Globus pallidus (tissue), 1 donor: ENCODE measurements at regions not wholly inside any gene's neighbourhood (a gene's known extent, or its start where the extent isn't known, plus 50 kb on each side); places are given as distances from the start of the nearest gene placed in this dataset.

Source experiments
- DNase-seq: peaks from one replicate; pipeline ENCODE4 v3.0.0-alpha.2; 2015; ENCODE audit warnings: low spot score

GRCh38 chr16:5533321-5533888, 435.8 kb upstream of the EEF2KMT start:
- no peak for DNase-seq

DNA sequence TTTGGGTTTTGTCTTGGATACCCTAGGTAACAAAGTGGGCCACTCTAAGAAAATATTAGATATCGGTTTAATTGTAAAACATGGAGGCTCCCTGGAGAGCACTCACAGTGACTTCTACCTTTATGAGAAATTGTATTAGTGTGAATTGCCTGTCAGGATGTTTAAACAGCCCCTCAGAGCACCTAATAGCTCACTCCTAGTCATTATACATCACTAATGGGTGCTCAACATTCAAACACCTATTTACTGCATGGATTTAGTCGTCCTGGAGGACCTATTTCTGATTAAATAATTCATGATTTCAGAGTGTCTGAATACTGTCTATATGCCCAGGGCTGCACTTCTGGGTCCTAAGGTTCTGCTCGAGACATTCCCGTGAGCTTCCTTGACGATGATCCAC, 430.2 kb upstream of the EEF2KMT start:
- no peak for DNase-seq

- no peak for DNase-seq
Observed at GRCh38 chr16:5526826-5527225, 429.2 kb upstream of the EEF2KMT start.

GRCh38 chr16:5523829-5524228, 426.2 kb upstream of the EEF2KMT start:
- DNase-seq, result no peak

DNA sequence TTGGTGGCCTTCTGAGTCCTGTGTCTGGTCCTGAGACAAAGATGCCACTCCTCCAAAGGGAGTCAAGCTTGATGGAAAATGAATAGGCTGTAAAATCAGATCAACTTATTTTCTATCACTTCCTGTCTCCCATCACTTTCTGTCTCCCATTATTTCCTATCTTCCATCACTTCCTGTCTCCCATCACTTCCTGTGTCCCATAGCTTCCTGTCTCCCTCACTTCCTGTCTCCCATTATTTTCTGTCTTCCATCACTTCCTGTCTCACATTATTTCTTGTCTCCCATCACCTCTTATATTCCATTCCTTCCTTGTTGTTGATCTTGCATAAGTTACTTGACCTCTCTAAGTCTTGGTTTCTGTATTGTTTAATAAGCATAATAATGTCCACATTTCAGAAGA, 418.5 kb upstream of the EEF2KMT start:
- no peak for DNase-seq

DNA sequence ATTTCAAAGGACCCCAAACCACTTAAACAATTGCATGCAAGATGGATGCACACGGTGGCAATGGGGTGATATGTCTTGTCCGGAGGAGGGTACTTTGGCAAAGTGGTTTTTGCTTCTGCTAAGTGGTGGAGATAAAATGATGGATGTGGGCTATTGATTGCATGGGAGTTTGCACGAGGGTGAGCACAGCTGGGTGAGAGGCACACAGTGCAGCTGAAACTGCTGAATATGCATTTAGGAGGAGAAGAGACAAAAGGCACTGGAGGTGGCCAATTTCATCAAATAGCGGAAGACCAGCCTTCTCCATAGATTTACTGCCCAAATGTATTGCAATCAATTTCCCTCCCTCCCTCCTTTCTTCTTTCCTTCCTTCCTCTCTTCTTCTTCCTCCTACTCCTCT, 414.4 kb upstream of the EEF2KMT start:
- no peak for DNase-seq

DNA sequence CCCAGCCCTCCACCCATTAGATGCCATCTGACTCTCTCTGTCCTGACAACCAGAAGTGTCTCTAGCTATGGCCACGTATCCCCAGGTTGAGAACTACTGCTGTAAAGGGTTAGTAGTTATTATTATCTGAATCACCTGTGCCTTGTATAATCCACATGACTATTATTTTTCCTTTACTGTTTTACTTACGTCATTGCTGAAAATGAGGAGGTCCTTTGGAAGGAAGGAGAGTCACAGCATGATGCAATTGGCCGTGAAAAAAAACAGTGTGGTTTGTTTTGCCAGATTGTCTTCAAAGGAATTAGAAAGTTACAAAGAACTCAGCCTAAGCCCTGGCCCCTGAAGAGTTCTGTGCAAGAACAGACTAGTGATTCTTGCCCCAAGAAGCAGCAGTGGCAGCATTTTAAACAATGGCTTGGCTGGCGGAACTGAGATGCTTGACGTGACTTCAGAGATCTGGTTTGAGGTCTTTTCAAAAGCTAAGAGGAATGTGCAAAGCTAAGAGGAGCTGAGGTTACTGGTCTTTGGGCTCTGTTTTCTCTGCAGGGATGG, 413.3 kb upstream of the EEF2KMT start:
- DNase-seq, result no peak

DNA sequence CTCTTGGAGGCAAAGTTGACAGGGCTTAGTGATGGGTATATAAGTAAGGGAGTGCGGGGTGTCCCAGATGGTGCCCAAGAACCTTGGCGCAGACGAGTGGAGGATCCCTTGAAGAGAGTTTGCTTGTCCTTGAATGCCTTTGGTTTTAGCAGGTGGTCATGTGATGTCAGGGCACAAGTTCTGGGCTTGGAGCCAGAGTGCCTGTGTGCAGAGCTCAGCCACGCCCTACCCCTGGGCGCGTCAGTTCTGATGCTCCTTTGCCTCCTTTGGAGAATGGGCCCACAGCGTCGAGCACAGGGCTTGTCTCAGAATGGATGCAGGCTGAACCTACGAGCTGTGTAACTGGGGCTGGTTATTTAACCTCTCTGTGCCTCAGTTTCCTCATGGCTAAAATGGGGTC, 412.2 kb upstream of the EEF2KMT start:
- DNase-seq, result no peak

- no peak for DNase-seq
Observed at GRCh38 chr16:5509336-5509735, 411.7 kb upstream of the EEF2KMT start.

DNA sequence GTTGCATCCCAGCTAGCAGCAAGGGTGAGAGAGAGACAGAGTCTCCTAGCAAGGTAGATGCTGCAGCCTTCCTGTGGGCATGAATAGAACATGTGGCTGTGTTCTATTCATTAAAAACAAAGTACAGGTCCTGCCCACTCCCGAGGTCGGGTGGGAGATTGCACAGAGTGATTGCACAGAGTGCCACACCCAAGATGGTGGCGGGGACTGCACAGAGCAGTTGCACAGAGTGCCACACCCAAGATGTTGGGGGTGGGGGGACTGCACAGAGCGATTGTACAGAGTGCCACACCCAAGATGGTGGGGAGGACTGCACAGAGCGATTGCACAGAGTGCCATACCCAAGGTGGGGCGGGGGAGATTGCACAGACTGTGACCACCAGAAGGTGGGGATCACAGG, 410.8 kb upstream of the EEF2KMT start:
- DNase-seq, result no peak

DNA sequence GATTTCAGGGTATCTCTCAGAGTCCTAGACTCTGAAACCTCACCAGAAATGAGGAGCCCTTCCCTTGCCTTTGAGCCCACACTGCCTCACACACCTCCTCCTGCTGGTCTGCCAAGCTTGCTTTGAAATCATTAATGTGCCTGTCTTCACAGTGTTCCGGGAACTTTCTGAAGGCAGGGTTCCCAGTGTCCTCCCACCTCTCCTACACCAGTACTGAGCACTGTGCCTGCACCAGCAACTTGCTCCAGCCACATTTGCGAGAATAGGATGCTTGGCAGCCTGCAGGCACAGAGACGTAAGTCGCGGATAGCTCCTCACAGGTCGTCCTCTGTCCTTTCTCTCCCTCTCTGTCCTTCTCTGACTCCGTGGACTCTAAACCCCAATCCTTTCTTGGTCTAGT, 408.4 kb upstream of the EEF2KMT start:
- no peak for DNase-seq

DNA sequence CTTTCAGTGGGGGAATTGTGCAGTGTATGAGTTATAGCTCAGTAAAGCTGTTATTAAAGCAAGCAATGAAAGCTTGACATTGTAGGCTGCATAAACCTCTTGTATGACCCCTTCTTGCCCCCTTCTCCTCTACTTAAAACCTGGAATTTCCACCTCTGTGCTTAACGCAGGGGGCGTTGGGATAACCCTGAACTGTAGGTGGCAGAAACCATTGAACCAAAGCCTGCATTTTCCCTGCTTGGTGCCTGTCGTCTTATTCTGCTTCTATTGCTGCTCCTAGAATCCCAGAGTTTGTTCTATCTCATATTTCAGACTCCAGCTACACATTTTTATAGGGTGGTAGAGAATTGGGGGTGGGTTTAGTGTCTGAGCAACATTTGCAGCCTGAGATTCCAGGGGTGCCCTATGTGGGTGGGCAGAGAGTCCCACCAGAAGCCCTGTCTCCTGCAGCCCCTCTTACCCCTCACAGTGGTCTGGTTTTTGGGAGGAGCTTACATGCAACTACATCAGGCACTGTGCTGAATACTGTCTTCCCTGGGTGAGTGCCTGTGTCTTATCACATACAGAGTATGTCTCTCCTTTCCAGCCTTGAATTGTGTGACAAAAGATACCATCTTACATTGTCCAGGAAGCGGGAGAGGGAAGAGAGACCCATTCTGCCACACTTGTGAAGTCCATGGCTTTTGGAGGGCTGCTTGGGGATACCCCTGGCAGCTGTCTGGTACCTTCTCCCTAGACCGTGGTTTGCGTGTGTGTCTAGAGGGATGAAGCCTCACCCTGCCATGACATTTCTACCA, 407.7 kb upstream of the EEF2KMT start:
- no peak for DNase-seq

GRCh38 chr16:5504064-5504781, 406.6 kb upstream of the EEF2KMT start:
- peak; percentile 33 for DNase-seq

DNA sequence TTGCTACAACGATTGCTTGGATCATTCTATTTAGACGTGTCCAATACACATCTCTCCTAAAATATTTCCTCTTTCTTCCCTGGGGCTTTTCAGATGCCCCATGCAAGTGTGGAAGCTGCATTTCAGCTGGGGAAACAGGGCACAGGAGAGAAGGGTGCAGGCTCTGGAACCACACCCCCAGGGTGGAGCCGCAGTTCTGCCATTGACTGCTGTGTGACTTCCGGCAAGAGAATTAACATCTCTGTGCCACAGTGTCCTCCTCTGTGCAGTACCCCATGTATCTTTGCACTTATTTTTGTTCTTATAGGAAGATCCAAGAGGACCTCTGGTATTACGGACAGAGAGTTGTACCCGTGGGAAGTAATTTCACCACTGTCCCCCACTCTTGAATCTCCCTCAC, 405.3 kb upstream of the EEF2KMT start:
- no peak for DNase-seq

- DNase-seq, result peak; percentile 10
Observed at GRCh38 chr16:5502467-5502869, 404.9 kb upstream of the EEF2KMT start.

GRCh38 chr16:5500526-5500925, 402.9 kb upstream of the EEF2KMT start:
- no peak for DNase-seq

DNA sequence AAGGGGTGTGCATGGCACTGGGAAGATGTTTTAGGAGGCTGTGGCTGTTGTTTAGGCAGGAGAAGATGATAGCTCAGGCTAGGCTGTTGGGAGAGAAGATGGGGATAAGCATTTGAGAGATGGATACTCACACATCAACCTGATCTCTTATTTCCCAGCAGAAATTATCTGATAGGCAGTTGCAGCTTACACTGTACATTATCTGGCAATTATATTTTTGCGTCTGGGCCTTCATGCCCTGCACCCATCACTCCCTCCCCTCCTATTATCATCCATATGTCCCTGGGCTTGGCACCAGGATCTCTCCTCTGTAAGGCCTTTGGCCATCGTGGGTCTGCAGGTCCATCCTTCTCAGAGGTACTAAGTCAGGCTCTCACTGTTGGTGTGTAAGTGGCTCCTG, 401.0 kb upstream of the EEF2KMT start:
- no peak for DNase-seq

GRCh38 chr16:5496013-5496412, 398.4 kb upstream of the EEF2KMT start:
- DNase-seq, result no peak

- DNase-seq, result peak; percentile 37
Observed at GRCh38 chr16:5490499-5490898, 392.9 kb upstream of the EEF2KMT start.

- DNase-seq, result no peak
Observed at GRCh38 chr16:5488581-5488980, 391.0 kb upstream of the EEF2KMT start.

GRCh38 chr16:5487728-5488127, 390.1 kb upstream of the EEF2KMT start:
- DNase-seq, result no peak

GRCh38 chr16:5482256-5482655, 384.7 kb upstream of the EEF2KMT start:
- no peak for DNase-seq
